EL (cell line): ENCODE measurements at regions not wholly inside any gene's neighbourhood (a gene's known extent, or its start where the extent isn't known, plus 50 kb on each side); places are given as distances from the start of the nearest gene placed in this dataset.

Experiments
- DNase-seq: peaks from one replicate; pipeline ENCODE4 v3.0.0-alpha.2; 2016

DNA sequence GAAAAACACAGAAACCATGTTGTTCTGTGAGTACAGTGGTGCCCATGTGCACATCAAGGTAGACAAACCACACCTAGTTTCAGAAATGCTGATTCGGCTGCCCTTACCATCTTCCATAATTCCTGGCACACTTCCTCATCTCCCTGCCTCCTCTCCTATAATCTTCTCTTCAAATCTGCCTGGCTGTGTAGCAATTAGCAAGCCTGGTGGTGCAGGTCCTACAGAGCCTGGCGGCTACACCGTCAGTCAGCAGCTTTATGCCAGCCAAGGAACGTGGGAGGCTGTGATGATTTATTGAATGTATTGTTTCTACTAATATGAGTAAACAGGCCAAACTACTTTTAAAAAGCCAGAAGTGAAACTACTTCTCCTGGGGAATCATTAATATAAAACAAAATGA, 106.8 kb downstream of the SEMA6D start:
- DNase-seq = no peak

DNA sequence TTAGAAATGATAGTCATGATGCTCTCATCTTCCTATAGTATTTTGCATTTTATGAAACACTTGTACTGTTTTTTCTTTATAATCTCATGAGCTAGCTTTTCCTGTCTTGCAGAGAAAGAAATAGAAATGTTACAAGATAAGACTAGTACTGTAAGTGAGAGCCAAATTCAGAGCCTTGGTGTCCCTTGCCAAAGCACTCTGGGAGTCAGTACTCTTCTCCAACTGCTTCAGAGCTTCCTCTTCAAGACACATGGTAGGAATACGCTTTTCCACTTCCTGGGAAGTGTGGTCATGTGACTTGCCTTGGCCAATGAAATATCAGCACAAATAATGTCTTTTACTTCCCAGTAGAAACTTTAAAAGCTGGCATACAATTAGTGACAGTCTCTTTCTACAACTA, 112.4 kb downstream of the SEMA6D start:
- DNase-seq = no peak

DNA sequence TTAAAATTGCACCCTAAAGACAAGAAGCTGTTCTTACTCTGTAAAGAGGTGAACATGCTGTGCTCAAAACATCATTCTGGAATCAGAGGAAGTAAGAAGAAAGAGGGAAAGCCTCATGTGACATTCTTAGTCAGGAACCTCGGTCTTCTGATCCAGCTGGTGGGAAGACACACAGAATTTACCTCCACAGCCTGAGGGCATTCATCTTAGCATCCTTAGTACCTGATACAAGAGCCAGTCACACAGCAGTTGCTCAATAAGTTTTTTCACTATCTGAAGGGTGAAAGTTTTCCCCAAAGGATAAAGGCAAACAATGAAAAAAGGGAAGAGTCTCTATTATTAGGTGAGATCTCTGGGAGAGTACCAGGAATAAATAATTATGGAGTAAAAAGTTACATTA, 116.8 kb downstream of the SEMA6D start:
- DNase-seq = no peak

DNA sequence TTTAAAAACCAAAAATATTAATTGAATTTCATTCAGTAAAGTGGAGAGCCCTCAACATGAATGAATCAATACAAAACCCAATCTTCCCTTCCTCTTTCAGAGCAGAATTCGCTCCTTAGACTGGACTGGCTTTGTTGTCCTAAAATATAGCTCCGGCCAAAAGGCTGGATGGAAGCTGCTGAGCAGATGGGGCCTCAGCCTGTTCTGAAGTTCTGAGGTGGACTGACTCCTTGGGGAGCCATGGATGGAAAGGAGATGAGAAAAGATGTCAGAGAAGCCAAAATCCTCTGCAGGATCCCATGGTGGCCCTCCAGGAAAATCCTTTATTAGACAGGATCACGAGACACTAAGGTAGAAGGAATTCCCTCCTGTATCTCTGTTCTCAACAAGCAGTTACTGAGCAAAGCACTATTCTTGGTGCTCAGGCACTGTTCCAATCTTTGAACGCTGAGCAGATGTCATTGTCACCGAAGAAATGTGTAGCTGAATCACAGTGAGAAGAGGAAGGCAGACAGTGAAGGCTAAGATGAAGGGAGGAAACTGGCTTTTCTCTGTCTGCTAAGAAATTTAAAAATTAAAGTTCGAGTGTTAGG, 122.0 kb downstream of the SEMA6D start:
- DNase-seq = no peak

DNA sequence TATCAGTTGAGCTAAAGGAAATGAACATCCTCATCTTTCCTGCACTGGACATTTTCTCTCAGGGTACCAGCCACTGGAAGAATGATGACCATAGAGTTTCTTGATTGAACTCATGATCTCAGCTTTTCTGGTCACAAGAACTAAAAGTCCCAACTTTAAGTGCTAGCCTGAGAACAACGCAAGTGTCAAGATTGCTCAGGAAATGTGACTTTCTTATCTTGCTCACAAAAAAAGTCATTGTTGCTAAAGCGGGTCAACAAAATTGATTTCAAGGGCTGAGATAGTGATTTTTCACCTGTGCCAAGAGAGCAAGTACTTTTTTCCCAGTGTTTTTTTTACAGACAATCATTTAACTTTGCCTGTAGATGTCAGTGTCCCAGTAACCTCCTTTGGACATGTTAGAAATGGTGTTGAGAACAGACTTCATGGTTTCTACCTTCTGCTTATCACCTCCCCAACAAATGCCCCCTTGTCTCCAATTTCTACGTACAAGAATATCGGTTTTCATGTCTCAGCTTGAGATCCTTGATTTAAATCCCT, 125.9 kb downstream of the SEMA6D start:
- DNase-seq = no peak

DNA sequence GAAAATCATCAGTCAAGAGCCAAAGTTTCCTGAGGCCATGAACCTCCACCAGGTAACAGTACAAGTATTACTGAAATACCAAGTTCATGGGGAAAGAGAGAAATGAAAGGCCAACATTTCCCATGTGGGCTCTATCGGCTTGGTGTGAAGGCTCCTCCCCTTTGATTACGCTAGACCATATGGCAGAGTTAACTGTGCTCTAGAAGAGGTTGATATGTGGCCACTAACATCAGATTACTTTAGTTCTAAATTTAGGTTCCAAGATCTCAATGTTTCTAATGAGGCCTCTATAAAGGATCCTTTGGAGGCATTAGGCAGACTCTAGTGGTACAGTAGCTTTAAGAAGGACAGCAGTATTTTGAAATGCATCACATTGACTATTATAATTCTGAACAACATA, 127.1 kb downstream of the SEMA6D start:
- DNase-seq = no peak

DNA sequence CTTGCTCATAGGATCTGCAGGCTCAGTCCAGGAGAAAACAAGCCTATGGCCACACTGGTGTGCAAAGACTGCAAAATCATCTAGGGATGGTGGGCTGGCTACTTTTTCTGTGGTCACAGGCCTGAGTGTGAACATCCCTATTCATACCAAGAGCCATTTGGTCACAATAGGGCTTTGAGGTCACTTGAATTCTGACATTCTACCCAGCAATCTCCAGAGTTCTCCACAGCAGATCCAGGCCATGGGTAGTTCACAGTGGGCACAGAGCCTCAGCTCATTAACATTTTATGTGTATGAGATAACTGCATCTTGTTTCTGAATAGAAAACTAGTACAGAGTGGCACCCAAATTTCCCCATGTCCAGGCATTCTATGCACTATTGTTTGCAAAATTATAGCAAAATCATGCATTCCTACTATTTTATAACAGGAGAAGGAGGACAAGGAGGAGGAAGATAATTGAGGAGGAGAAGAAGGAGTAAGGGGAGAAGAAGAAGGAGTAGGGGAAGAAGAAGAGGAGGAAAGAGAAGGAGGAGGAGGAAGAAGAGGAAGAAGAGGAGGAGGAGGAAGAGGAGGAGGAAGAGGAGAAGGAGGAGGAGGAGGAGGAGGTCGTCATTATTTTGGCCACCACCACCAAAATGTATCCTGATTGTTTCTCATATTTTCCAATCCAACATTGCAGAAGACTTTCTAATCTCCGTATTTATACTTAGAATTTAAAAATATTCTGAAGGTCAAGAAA, 129.0 kb downstream of the SEMA6D start:
- no peak for DNase-seq

DNA sequence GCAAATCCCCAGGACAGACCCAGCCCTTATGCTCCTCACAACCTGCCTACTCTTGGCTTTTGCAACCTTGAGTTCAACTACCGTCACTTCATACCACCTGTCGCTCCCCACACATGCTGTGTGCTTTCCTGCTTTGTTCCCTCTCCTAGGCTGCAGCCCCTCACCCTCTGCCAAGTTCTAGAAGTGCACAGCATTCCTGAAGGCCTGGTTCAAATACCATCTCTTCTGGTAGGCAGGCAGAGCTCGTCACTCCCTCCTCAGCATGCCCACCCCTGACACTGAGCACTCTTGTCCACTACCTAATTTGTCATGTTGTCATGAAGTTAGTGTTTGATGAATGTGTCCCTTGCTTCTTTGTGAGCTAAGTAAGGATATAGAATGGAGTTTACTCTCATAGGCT, 129.6 kb downstream of the SEMA6D start:
- no peak for DNase-seq

DNA sequence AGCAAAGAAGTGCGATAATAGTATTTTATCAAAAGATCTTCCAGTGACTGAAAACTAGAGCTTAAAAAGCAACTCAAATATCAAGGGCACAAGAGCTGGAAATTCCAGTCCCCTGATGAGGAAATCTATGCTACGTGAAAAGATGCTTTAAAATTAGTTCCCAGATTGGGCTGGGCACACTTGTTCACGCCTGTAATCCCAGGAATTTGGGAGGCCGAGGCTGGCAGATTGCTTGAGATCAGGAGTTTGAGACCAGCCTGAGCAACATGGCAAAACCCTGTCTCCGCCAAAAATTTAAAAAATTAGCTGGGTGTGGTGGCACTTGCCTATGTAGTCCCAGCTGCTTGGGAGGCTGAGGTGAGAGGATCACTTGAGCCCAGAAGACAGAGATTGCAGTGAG, 138.8 kb downstream of the SEMA6D start:
- DNase-seq = no peak

DNA sequence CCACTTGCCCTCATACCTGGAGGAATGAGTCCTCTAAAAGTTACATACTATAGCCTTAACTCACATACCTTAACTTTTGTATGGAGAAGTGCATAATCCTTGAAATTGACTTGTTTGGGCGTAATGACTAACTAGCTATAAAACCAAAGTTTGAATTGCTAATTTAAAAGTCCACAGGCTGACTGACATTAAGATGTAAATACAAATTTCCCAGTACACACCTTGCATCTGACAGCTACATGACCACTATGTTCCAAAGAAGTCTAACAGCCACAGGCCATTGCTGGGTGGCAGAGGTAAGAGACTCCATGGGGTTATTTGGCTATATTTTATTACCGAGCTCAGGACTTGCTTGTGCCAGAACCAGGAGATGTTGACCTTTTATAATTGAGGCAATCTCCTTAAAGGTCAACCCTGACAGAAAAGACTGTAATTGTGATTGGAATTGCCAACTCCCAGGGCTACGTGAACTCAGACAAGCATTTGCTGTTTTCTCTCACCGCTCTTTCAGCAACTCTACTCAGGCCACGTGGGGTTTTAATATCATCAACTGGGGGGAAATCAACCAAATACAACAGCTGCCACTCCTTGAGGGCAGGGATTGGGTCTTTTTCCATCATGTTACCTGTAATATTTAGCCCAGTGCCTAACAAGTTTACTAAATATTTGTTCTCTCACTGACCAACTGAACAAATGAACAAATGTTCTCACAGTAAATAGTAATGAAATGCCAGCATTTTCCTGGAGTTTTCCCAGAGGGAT, 139.9 kb downstream of the SEMA6D start:
- DNase-seq = no peak

DNA sequence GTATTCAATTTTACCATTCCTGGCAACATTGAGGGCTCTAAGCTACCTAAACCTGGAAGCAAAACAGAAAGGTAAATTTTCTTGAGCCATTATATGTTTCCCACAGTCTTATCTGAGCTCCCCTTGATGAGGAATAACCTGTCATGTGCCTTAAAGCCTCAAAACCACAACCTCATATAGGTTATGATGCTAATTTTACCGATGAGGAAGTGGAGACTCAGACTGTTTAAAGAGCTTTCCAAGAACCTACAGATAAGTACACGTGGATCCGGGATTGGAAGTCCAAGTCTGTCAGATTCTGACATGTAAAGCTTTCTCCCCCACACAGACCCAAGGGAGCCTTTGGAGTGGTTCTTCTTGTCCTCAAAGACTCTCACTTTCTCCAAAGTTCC, 140.5 kb downstream of the SEMA6D start:
- no peak for DNase-seq

DNA sequence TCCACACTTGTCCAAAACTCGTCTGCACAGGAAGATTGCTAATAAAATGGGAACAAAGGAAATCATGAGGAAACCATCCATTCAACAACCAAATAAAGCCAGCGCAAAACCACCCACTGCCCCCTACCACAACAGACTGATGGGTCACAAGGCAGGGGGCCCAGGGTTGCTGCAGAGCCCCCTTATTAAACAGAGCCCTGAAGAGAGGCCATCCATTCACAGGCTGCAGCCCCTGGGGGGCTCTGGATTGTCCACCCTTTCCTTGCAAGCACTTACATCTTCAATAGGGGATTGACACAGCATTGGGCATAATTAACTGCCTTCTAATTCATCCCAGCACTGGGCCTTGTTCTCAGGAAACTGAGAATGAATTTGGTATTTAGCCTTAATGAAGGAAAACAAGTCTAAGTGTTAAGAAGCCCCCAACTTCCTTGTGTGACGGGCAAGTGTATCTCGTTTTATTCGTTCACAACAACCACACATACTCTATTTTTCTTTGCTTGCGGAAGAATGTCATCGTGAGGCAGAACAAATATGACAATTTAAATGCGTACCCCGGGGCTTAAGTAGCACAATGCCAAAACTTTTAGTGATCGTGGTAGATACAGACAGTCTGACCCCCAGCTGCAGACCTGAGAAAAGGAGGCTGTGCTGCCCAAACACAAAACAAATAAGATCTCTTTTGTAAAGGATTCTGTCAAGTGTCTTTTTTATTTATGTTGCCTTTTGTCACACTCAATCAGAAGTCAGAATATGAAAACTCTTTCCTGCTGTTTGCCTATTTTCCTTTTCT, 144.0 kb downstream of the SEMA6D start:
- no peak for DNase-seq

DNA sequence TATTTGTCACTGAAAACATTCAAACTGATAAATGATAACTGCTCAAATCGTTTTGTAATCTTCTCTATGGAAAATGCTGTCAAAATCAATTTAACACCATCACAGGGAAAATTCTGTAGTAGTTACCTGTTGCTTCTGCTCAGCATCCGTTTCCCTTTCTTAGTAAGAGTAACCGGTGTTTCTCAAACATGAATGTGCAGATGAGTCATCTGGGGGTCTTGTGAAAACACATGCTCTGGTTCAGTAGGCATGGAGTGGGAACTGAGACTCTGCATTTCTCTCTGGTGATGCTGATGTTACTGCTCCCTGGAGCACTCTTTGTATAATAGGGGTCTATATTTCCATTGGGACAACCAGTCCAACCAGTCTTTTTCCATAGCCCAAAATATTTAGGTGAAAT, 145.1 kb downstream of the SEMA6D start:
- no peak for DNase-seq

DNA sequence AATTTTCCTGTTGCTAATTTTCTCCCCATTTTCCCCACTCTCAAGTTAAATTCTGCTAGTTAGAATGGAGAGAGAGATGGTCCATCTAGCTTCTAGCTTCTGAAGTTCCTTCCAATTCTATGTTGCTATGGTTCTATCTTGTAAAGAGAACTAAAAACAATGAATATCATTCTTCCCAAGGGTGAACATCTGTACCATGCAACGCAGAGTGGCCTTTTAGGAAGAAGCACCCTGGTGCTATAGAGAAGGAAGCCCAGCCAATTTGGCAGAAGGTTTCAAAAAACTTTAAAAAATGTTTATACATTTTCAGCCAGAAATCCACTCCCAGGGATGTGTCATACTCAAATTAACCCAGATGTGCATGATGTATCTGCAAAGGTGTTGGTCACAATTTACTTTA, 149.1 kb downstream of the SEMA6D start:
- DNase-seq = no peak

DNA sequence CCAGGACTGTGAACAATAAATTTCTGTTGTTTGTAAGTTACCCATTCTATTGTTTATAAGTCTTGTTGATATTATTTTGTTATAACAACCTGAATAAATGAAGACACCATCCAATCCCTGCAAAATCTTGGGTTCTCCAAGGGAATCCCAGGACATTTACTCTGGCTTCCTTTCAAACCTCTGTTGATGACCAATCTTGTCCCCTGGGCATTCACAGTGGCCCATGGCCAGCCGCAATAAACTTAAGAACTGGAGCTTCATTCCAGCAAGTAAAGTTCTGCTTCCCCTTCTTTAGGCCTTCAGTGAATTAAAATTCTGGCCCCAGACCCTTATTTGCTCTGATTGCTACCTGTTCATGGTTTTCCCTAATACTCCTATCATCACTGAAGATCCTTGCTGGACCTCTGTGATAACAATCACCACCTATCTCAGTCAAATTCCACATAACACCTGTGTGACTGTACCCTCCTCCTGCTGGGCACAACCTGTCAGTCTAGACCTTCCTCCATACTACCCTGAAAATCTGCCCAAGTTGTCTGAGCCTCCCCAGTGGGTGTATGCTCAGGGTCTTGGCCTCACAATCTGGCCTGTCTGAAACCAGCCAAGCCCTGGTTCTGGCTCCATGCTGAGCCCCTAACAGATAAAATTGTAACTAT, 153.1 kb downstream of the SEMA6D start:
- no peak for DNase-seq

DNA sequence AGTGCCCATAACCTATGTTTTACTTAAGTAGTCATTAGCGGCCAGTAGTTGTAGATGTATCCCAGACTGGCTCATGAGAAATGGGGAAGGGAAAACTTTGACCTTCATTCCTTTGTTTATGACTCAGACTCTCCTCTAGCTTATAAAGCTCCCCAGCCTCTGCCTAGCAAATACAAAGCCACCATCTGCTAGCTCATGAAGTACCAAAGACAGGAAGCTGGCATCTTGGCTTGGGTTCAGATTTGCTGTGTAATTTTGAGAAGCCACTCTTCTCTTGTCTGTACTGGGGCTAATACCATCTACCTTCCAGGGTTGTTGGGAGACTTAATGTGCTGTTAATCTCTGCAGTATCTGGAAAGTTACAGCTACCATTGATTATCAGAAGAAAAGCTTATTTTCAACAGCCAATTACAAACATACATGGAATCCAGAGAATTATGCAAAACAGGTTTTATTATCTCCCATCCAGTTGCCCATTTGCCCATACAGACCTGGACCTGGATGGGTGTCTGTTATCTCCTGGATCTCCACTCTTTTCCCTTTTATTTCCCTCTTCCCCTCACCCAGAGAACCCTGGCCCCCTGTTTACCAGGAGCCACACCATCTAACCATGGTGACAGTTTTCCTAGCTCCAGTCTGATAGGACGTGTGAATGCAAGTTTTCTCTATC, 153.8 kb downstream of the SEMA6D start:
- peak; percentile 70 for DNase-seq

DNA sequence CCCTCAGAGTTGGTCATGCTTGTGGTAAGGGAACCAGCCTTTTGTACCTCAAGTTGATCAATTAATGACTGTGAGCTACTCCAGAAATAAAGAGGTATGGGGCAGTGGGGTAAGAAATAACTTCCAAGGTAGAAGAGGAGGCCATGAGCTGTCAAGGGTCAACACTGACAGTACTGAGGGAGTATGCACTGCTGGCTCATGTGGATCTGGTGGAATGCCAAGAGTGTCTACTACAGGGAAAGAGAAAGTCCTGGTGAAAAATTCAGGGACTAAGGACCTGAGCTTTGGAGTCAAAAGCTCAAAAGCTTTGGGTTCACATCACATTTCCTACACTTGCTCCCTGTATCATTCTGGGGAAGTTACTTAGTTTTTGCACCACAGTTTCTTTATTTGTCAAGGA, 154.9 kb downstream of the SEMA6D start:
- no peak for DNase-seq

DNA sequence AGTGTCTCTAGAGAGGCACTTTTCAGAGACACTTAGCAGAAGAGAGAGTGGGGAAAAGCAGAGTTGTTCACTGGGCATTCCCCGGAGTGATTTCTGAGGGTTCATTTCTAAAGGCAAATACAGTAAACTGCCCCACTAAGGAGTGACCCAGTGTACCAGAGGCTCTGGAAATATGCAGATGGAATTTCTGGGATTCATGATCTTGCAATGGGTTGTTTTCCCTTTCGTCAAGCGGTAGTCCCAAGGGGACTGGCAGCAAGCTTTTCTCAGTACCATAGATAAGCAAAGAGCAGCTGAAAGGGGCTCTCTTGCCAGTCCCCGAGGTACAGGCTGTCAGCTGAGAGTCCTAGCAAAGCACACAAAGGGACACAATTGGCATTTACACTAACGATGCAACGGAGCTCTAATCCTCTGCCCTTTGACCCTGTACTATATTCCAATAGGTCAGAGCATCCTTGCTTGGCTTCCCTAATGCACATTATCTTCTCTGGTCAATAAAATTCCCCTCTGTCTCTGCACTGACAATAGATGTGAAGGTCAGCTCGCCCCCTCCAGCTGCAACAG, 155.6 kb downstream of the SEMA6D start:
- no peak for DNase-seq

DNA sequence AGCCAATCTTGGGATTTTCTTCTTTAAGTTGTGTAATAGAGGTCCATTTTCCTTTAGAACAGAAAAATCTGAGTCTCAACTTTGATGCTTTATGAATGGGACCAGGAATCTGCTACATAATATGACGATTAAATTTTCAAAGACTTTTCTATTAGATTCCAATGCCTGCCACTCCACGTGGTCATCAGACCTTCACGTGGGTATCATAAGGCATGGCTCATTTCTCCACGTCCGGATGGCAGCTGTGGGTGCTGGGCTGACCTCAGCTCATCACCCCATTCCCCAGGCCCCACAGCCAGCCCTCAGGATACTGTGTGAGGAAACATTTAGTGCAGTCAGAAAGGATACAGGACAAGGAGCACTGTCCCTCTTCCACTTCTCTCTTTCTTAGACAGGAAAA, 159.7 kb downstream of the SEMA6D start:
- no peak for DNase-seq

DNA sequence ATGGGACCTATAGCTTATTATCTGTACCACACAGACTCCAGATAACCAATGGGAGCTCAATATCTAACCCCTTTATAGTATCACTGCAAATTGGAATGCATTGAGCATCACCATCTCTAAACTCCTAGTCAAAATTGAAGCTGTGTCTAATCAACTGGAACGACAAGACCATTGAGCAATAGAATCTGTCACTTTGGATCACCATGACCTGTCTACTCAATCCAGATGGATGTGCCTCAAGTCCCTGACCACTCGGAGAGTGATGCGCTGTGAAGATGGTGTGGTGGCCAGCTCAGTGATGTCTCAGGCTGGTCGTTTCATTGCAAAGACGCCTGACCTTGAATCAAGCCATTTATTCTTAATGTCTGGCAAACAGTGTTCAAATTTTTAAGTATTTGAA, 160.5 kb downstream of the SEMA6D start:
- DNase-seq = no peak

DNA sequence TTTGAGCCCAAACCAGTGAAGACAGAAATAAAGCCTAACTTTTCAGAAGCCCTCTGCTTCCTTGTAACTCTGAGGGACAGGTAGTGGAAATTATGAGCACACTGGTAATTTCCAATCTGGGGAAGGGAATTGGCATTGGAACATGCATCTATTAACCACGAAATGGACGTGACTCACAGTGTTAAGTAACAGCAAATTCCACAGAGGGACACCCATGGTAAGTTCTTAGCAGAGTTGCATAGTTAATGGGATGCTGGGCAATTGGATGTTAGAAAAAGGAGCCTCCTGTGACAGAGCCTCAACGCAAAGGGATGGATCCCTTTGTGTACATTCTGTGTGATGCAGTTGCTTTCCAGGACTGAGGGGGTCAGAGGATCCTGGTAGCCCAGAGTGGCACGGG, 168.6 kb downstream of the SEMA6D start:
- peak; percentile 48 for DNase-seq
